ENCODE measurements at regions not wholly inside any gene's neighbourhood (a gene's known extent, or its start where the extent isn't known, plus 50 kb on each side); places are given as distances from the start of the nearest gene placed in this dataset.

- Histone ChIP-seq H3K36me3 (ENCODE audit: control insufficient read depth, insufficient read depth, low read length) (no peaks in the 10 kb centered on the region), H3K27me3 (ENCODE audit: control insufficient read depth, insufficient read depth, low read length) (no peaks in the 10 kb centered on the region), H3K4me3 (ENCODE audit: low read depth, low read length) (no peak overlapping the region)
- TF ChIP-seq CTCF (IDR thresholded peaks at IDR 0.05; ENCODE audit: insufficient read depth, low read length, poor library complexity, severe bottlenecking), result no peak
- DNase-seq (ENCODE audit: low read depth), result no peak
These were observed 359.0 kb upstream of the ZNF521 start for GRCh38 chr18:25710981-25711380.

GRCh38 chr18:25705650-25706049, 353.7 kb upstream of the ZNF521 start:
- Histone ChIP-seq H3K4me3 (ENCODE audit: low read depth, low read length) (no peak overlapping the region), H3K27me3 (ENCODE audit: control insufficient read depth, insufficient read depth, low read length) (no peaks in the 10 kb centered on the region), H3K36me3 (ENCODE audit: control insufficient read depth, insufficient read depth, low read length) (no peaks in the 10 kb centered on the region)
- no peak for DNase-seq (ENCODE audit: low read depth)
- no peak for TF ChIP-seq CTCF (IDR thresholded peaks at IDR 0.05; ENCODE audit: insufficient read depth, low read length, poor library complexity, severe bottlenecking)

GRCh38 chr18:25704494-25704893, 352.5 kb upstream of the ZNF521 start:
- H3K36me3 ChIP-seq (ENCODE audit: control insufficient read depth, insufficient read depth, low read length), result no peaks in the 10 kb centered on the region
- DNase-seq (ENCODE audit: low read depth), result no peak
- no peaks in the 10 kb centered on the region for H3K27me3 ChIP-seq (ENCODE audit: control insufficient read depth, insufficient read depth, low read length)
- H3K4me3 ChIP-seq (ENCODE audit: low read depth, low read length), result no peak overlapping the region
- no peak for TF ChIP-seq CTCF (IDR thresholded peaks at IDR 0.05; ENCODE audit: insufficient read depth, low read length, poor library complexity, severe bottlenecking)

- no peaks in the 10 kb centered on the region for H3K27me3 ChIP-seq (ENCODE audit: control insufficient read depth, insufficient read depth, low read length)
- H3K4me3 ChIP-seq (ENCODE audit: low read depth, low read length), result no peak overlapping the region
- TF ChIP-seq CTCF (IDR thresholded peaks at IDR 0.05; ENCODE audit: insufficient read depth, low read length, poor library complexity, severe bottlenecking), result no peak
- no peak for DNase-seq (ENCODE audit: low read depth)
- no peaks in the 10 kb centered on the region for H3K36me3 ChIP-seq (ENCODE audit: control insufficient read depth, insufficient read depth, low read length)
These were observed 352.1 kb upstream of the ZNF521 start for GRCh38 chr18:25704071-25704470.

- no peak for DNase-seq (ENCODE audit: low read depth)
- TF ChIP-seq CTCF (IDR thresholded peaks at IDR 0.05; ENCODE audit: insufficient read depth, low read length, poor library complexity, severe bottlenecking), result no peak
- Histone ChIP-seq H3K36me3 (ENCODE audit: control insufficient read depth, insufficient read depth, low read length) (no peaks in the 10 kb centered on the region), H3K27me3 (ENCODE audit: control insufficient read depth, insufficient read depth, low read length) (no peaks in the 10 kb centered on the region), H3K4me3 (ENCODE audit: low read depth, low read length) (no peak overlapping the region)
These were observed 349.9 kb upstream of the ZNF521 start for GRCh38 chr18:25701821-25702220.

- TF ChIP-seq CTCF (IDR thresholded peaks at IDR 0.05; ENCODE audit: insufficient read depth, low read length, poor library complexity, severe bottlenecking), result no peak
- DNase-seq (ENCODE audit: low read depth), result no peak
- H3K36me3 ChIP-seq (ENCODE audit: control insufficient read depth, insufficient read depth, low read length), result no peaks in the 10 kb centered on the region
- H3K4me3 ChIP-seq (ENCODE audit: low read depth, low read length), result no peak overlapping the region
- H3K27me3 ChIP-seq (ENCODE audit: control insufficient read depth, insufficient read depth, low read length), result no peaks in the 10 kb centered on the region
These were observed 335.1 kb upstream of the ZNF521 start for GRCh38 chr18:25686960-25687500.
